DMS153 treated with DMSO at 0.1 percent for 48 hours (cell line): ENCODE measurements at regions not wholly inside any gene's neighbourhood (a gene's known extent, or its start where the extent isn't known, plus 50 kb on each side); places are given as distances from the start of the nearest gene placed in this dataset.

Experiments used
- DNase-seq: peaks from one replicate; lab custom pipeline; 2025; ENCODE audit not compliant: unreplicated experiment; lab: John Stamatoyannopoulos, UW

- DNase-seq: no peak
Observed at GRCh38 chr2:145652571-145653545, 1132.9 kb upstream of the ZEB2 start.

- DNase-seq: no peak
Observed at GRCh38 chr2:145652036-145652435, 1132.1 kb upstream of the ZEB2 start.

- DNase-seq: no peak
Observed at GRCh38 chr2:145650226-145650625, 1130.3 kb upstream of the ZEB2 start.

- DNase-seq: no peak
Observed at GRCh38 chr2:145649061-145649460, 1129.1 kb upstream of the ZEB2 start.

DNA sequence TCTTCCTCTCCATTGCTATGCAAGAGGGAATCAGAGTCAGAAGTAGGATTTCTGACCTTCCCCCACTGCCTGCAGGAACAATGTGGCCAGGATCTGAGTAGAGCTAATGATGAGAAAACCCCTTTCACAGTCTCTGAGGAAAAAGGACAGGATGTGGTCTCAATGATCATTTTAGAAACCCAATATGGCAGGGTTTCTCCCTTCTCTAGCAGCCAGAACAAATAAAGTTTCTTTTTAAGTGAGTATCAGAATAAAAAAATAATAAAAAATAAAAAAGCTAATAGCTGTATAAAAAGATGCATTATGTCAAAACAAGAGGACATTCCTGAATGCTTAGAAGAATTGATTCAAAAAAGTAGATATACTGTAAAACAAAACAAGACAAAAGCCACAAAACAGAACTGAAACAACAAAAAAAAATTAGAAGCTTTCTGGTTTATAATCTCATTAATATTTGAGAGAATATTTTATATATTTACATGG is 1124.9 kb upstream of the ZEB2 start:
- DNase-seq: no peak

GRCh38 chr2:145638675-145639074 is 1118.8 kb upstream of the ZEB2 start:
- no peak for DNase-seq

- no peak for DNase-seq
Observed at GRCh38 chr2:145635706-145636427, 1115.9 kb upstream of the ZEB2 start.

- DNase-seq: no peak
Observed at GRCh38 chr2:145631561-145631960, 1111.6 kb upstream of the ZEB2 start.

- DNase-seq: no peak
Observed at GRCh38 chr2:145626301-145626700, 1106.4 kb upstream of the ZEB2 start.

DNA sequence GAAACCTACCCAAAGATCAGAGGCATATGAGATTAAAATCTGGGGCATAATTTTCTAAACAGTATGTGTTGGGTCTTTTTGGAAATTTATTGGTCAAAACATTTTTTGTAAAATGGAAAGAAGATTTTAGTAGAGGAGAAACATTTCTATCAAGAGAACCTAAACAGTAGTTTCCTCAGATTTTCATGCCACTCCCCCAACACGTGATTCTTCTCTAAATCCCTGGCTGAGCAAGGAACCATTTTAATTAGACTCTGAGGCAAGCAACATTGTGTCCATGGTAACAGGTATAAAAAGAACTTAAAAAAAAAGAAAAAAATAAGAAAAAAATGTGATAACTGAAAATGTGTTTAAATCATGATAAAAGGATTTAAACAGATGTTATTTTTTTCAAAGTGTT is 1105.2 kb upstream of the ZEB2 start:
- DNase-seq: no peak

DNA sequence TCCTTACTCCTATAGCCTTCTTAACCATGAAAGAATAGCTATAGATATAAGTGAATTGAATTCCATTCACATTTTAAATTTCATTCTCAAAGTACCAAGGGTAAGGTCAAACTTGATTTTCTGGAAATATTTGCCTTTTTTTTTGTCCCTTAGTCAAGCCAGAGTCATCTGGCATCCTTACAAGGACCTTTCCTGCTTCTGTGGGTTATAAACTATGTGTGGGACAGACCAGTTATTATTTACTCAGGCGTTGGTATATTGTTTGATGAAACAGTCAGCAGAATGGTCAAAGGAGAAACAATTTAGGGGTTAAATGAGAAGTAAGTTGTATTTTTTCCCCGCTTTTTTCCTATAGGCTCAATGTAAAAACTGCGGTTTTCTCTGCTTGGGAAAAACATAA is 1103.2 kb upstream of the ZEB2 start:
- no peak for DNase-seq

GRCh38 chr2:145622285-145622684 is 1102.4 kb upstream of the ZEB2 start:
- no peak for DNase-seq

- DNase-seq: no peak
Observed at GRCh38 chr2:145617906-145618305, 1098.0 kb upstream of the ZEB2 start.

DNA sequence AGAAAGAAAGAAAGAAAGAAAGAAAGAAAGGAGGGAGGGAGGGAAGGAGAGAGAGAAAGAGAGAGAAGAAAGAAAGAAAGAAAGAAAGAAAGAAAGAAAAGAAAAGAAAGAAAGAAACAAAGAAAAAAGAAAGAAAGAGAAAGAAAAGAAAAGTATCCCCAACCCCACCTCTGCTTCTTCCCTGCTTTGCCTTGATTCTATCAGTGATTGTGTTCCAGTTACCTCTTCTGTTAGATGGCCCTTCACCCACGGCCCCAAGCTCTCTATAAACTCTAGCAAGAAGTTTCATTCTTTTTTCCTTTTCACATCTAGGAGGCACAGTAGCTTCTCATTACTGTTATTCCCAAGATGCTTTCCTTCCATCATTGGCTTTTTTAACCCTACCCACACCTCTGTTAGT is 1097.5 kb upstream of the ZEB2 start:
- no peak for DNase-seq

GRCh38 chr2:145615626-145616025 is 1095.7 kb upstream of the ZEB2 start:
- no peak for DNase-seq

DNA sequence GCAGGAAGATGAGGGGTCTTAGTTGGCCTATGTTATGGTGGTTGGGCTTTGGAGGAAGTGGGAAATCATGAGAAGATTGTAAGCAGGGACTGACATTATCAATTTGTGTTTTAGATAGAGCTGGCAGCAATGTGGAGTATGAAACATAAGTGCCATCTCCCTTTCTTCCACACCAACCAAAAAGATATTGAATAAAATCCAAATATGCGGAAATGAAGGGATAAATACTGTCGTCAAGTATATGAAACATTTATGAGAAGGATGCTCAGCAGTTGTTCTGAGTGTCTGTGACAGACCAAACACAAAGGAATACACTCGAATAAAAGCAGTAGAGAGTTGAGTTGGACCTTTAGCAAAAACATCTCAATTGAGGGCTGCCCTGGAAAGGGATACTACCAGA is 1090.0 kb upstream of the ZEB2 start:
- no peak for DNase-seq

GRCh38 chr2:145601361-145601925 is 1081.5 kb upstream of the ZEB2 start:
- no peak for DNase-seq

DNA sequence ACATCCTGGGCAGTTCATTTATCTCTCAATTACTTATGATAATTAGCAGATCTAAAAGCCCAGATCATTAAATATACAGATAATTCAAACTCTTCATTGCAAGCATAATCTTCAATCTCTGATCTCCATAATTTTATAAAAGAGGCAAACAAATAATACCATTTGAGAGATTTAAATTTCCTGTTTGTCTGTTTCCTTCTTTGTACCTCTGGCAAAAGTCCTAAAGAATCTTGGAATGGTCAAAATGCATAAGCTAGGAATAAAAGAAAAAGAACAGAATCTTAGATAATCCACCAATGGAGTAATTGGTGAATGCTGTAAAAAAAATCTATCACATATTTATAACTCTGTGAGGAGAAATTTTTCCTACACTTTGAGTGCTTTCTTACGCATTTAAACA is 1080.9 kb upstream of the ZEB2 start:
- DNase-seq: no peak

- DNase-seq: no peak
Observed at GRCh38 chr2:145599756-145600155, 1079.8 kb upstream of the ZEB2 start.

DNA sequence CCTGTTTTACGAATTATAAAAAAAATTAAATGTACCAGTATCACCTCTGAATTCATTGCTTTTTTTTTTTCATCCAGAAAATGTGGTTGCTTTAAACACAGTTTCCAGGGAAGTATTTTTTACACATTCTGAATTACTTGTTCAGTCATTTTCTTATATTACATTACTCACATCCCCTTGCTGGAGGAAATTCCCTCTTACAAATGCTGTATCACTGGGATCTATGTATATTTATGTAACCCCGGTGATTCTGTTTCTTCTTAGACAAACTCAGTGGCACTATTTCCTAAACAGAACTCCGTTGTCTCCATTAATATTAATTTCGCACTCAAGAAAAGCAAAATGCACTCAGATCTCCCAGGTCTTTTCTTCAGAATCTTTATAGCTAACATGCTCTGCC is 1078.5 kb upstream of the ZEB2 start:
- no peak for DNase-seq

GRCh38 chr2:145597809-145598208 is 1077.9 kb upstream of the ZEB2 start:
- no peak for DNase-seq

- DNase-seq: no peak
Observed at GRCh38 chr2:145597006-145597405, 1077.1 kb upstream of the ZEB2 start.
